AG04450 (cell line): ENCODE measurements at regions not wholly inside any gene's neighbourhood (a gene's known extent, or its start where the extent isn't known, plus 50 kb on each side); places are given as distances from the start of the nearest gene placed in this dataset.
A peak's percentile ranks its signal among the peaks of the same experiment; 100 is the strongest.

ENCODE experiments used
- CTCF ChIA-PET: fragments of 300-600, 350-600 bp; formaldehyde crosslinking; extraction: SDS; loops from one replicate; lab custom pipeline; 2022; ENCODE audit warnings: antibody characterized with exemption, inconsistent platforms; lab: Charles Lee
- POLR2A ChIA-PET: fragments of 350-600 bp; formaldehyde crosslinking; extraction: SDS; loops from one replicate; lab custom pipeline; 2021; ENCODE audit warnings: antibody characterized with exemption, inconsistent platforms; lab: Yijun Ruan, JAX
- DNase-seq: peaks from one replicate; pipeline ENCODE4 v3.0.0-alpha.2; 2011; ENCODE audit warnings: low read depth, low spot score
- H3K27ac ChIP-seq: one replicate; pipeline ENCODE4 v1.5.1; 2012; ENCODE audit warnings: low read depth, low read length, control low read depth
- H3K27me3 ChIP-seq: one replicate; pipeline ENCODE4 v1.6.0; 2012; ENCODE audit warnings: low read length; ENCODE audit not compliant: control insufficient read depth, insufficient read depth
- H3K4me3 ChIP-seq: 2 replicates; pipeline ENCODE4 v1.5.1; 2011; ENCODE audit warnings: mild to moderate bottlenecking, low read depth, low read length, control low read depth
- H3K9me3 ChIP-seq: 2 replicates; pipeline ENCODE4 v1.5.1; 2012; ENCODE audit warnings: low read length; ENCODE audit not compliant: control insufficient read depth, insufficient read depth
- TF ChIP-seq, protein P1 (sequence below): IDR thresholded peaks from 2 replicates; pipeline ENCODE4 v1.5.1; 2011; ENCODE audit warnings: low read depth, low read length, control low read depth, inconsistent platforms

DNA sequence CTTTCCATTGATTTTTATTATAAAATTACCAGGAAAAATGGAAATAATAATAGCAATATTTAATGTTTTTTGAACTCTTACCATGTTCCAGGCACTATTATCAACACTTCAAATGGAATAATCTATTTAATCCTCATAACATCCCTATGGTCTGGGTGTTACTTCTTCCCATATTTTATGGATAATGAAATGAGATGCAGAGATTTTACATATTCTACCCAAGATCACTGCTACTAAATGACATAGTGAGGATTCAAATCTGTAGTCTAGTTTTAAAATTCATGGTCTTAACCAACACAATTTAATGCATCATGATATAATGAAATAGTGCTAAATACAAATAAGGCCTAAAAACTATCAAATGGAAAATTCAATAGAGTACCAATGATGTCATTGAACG, 70.4 kb upstream of the COL3A1 start:
- TF ChIP-seq, protein P1, sequence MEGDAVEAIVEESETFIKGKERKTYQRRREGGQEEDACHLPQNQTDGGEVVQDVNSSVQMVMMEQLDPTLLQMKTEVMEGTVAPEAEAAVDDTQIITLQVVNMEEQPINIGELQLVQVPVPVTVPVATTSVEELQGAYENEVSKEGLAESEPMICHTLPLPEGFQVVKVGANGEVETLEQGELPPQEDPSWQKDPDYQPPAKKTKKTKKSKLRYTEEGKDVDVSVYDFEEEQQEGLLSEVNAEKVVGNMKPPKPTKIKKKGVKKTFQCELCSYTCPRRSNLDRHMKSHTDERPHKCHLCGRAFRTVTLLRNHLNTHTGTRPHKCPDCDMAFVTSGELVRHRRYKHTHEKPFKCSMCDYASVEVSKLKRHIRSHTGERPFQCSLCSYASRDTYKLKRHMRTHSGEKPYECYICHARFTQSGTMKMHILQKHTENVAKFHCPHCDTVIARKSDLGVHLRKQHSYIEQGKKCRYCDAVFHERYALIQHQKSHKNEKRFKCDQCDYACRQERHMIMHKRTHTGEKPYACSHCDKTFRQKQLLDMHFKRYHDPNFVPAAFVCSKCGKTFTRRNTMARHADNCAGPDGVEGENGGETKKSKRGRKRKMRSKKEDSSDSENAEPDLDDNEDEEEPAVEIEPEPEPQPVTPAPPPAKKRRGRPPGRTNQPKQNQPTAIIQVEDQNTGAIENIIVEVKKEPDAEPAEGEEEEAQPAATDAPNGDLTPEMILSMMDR, result no peak
- no peak for DNase-seq
- H3K27ac ChIP-seq, result no peak overlapping the region
- POLR2A ChIA-PET, result no interaction called here
- no peaks in the 10 kb centered on the region for H3K27me3 ChIP-seq
- no peaks in the 10 kb centered on the region for H3K9me3 ChIP-seq
- CTCF ChIA-PET, result no interaction called here
- no peak overlapping the region for H3K4me3 ChIP-seq

DNA sequence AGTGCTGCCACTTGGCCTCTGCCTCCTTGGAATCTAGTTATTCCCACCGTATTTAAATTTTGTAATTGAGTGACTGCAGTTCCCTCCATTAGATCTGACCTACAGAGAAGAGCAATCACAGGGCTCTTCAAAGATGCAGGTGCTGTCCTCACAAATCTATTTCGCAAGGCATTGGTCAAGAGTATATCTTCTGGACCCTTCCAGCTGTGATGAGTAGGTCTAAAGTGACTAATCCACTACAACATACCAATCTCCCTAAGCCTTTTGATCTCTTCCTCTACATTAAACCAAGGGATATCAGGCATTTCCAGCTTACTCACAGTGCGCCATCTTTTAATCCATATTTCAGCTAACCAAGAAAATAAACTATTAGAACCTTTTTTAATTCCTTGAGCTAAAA, 65.1 kb upstream of the COL3A1 start:
- Histone ChIP-seq H3K9me3 (no peaks in the 10 kb centered on the region), H3K4me3 (no peak overlapping the region), H3K27ac (no peak overlapping the region), H3K27me3 (no peaks in the 10 kb centered on the region)
- peak; percentile 30 for DNase-seq
- POLR2A ChIA-PET, result no interaction called here
- CTCF ChIA-PET, result interaction anchor here (0.6 kb wide), 1 partner anchor 21 kb away, joined by 3 read pairs; no protein-coding TSS in a partner anchor
- TF ChIP-seq, protein P1, result no peak

DNA sequence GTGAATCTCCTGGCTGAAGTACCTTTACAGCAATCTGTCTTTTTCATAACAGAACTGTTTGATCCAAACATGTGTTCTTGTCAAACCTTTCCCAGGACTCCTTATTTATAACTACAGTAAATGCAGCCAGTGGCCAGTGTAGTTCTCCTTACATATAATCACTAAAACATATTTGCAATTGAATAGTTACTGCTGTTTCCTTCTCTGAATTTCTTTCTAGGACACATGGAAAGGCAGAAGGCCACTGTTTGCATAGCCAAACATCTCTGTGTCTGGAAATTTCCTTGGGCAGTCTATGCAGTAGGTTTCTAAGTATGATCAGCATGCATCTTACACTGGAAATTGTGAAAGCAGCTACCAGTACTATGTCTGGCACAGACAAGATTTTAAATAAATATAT, 57.4 kb upstream of the COL3A1 start:
- Histone ChIP-seq H3K27ac (no peak overlapping the region), H3K27me3 (no peaks in the 10 kb centered on the region), H3K9me3 (no peaks in the 10 kb centered on the region), H3K4me3 (no peak overlapping the region)
- DNase-seq, result no peak
- ChIA-PET CTCF (no interaction called here), POLR2A (no interaction called here)
- TF ChIP-seq, protein P1, result no peak

DNA sequence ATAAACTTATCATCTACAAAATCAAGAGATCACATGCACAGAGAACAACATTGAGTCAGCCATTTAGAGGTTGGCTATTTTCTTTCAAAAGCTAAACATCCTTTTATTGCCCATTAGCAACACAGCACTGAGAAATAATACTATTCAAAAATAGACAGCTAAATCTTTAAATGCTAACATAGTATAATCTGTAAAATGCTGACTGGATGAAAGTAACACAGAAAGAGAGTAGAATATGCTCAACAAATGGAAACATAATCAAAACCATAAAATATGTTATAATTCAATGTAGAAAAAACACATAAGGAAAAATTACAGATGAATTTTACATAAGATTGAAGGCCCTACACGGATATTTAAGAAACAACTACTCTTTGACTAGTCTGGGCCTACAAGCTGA, 56.5 kb upstream of the COL3A1 start:
- POLR2A ChIA-PET, result no interaction called here
- TF ChIP-seq, protein P1, result no peak
- H3K9me3 ChIP-seq, result no peaks in the 10 kb centered on the region
- H3K4me3 ChIP-seq, result no peak overlapping the region
- CTCF ChIA-PET, result interaction anchor here (0.6 kb wide), 1 partner anchor 14 kb away, joined by 3 read pairs; no protein-coding TSS in a partner anchor
- no peak for DNase-seq
- H3K27ac ChIP-seq, result no peak overlapping the region
- no peaks in the 10 kb centered on the region for H3K27me3 ChIP-seq

DNA sequence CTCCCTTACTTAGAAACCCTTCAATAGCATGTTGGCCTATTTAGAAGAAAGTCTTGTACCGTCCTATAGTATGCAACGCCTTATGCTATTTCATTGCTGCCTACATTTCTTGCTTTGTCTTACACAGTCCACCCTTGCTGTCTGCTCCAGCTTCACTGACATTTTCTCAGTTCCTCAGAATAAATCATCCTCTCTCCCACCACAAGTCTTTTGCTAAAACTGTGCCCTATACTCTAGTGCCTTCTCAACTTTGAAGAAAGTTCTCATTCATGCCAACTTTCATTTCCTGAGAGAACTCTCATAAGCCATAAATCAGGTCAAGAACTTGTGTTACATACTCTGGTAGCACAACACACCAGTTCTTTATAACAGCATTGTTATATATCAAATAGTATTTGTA, 54.3 kb upstream of the COL3A1 start:
- no peaks in the 10 kb centered on the region; the same call in 1 of the 2 replicates for H3K9me3 ChIP-seq
- TF ChIP-seq, protein P1, result no peak
- H3K4me3 ChIP-seq, result no peak overlapping the region

More for the DNA sequence above, 54.3 kb upstream of the COL3A1 start:
- Histone ChIP-seq H3K27ac (no peak overlapping the region), H3K27me3 (no peaks in the 10 kb centered on the region)
- ChIA-PET POLR2A (no interaction called here), CTCF (no interaction called here)
- no peak for DNase-seq
